Sigmoid colon (tissue), 6 donors: ENCODE measurements at regions not wholly inside any gene's neighbourhood (a gene's known extent, or its start where the extent isn't known, plus 50 kb on each side); places are given as distances from the start of the nearest gene placed in this dataset.

Experiments used
- DNase-seq: peaks from one replicate; pipeline ENCODE4 v3.0.0-alpha.2; 2019
- H3K27ac ChIP-seq, 4 donors: fragments of 200-600 bp; sonication (generic); one replicate each; pipeline ENCODE4 v1.5.1; 2016 to 2019; ENCODE audit warnings: mild to moderate bottlenecking in 1 of 4
- H3K27me3 ChIP-seq, 3 donors: fragments of 200-600 bp; sonication (generic); one replicate each; pipeline ENCODE4 v1.5.1; 2019; ENCODE audit warnings: mild to moderate bottlenecking in 1 of 3
- H3K36me3 ChIP-seq, 4 donors: fragments of 200-600 bp; sonication (generic); one replicate each; pipeline ENCODE4 v1.5.1; 2016 to 2019
- H3K4me1 ChIP-seq, 4 donors: fragments of 200-600 bp; sonication (generic); one replicate each; pipeline ENCODE4 v1.5.1; 2017 to 2019
- H3K4me3 ChIP-seq, 4 donors: fragments of 200-600 bp; sonication (generic); one replicate each; pipeline ENCODE4 v1.5.1; 2017 to 2019; ENCODE audit warnings: mild to moderate bottlenecking in 2 of 4, moderate library complexity in 1 of 4
- H3K9me3 ChIP-seq, 4 donors: fragments of 200-600 bp in 3 of 4; sonication (generic) in 3 of 4; one replicate each; pipeline versions ENCODE4 v1.5.1 to v1.6.1; 2013 to 2019
- EP300 ChIP-seq, 4 donors: sonication (generic); formaldehyde crosslinking; IDR thresholded peaks; one replicate each; pipeline ENCODE4 v1.6.1; 2017; ENCODE audit warnings: antibody characterized with exemption in 4 of 4
- POLR2A ChIP-seq, 2 donors: fragments of 450-650 bp; IDR thresholded peaks; one replicate each; pipeline ENCODE4 v1.6.1; 2016; ENCODE audit warnings: antibody characterized with exemption in 2 of 2, mild to moderate bottlenecking in 2 of 2, moderate library complexity in 2 of 2
- POLR2AphosphoS5 ChIP-seq, 4 donors: sonication (generic); formaldehyde crosslinking; IDR thresholded peaks; one replicate each; pipeline ENCODE4 v1.6.1; 2017; ENCODE audit warnings: antibody characterized with exemption in 4 of 4
- WGBS, 2 donors: extraction: QIAGEN DNeasy Blood & Tissue Kit; methylation state at CpG; one replicate each; pipeline ENCODE4 v1.1.7; 2013; 5-methylcytosine and 5-hydroxymethylcytosine counted together
- intact Hi-C: fragments of 100-400 bp; cut with DNase I; formaldehyde crosslinking; loops from one replicate; pipeline ENCODE4 v1.15.1; 2023
- TF ChIP-seq, protein P1 (sequence below), 4 experiments: fragments of 450-650 bp in 3 of 4; fragments of 200-600 bp in 1 of 4; IDR thresholded peaks; one replicate each; pipeline ENCODE4 v1.5.1; 2016 to 2019; ENCODE audit warnings: antibody characterized with exemption in 4 of 4, mild to moderate bottlenecking in 3 of 4, moderate library complexity in 2 of 4
- donor health status: healthy with polysubstance abuse.
- donor health status: healthy.

DNA sequence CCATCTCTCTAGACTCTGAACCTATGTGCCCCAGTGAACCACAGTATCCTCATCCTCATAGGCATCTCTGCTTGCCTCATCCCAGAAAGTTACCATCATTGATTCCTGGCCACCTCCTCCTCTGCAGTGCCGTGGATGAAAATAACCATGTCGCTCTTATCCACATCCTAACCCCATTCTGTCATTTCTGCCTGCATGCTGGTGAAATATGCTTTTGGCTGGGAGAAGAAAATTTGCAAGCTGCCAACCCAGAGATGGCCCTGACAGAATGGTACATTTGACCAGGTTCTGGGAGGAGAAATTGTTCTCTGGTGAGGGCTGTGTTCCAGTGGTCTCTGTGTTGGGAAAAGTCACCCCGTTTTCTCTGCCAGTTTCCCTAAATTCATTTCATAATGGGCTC, 149.7 kb downstream of the NMUR2 start:
- Histone ChIP-seq H3K4me3 (no peak overlapping the region), H3K36me3 (no peaks in the 10 kb centered on the region), H3K27ac (no peak overlapping the region), H3K27me3 (no peaks in the 10 kb centered on the region), H3K9me3 (no peaks in the 10 kb centered on the region), H3K4me1 (no peaks in the 10 kb centered on the region)
- intact Hi-C loops: no loop called here
- WGBS, 2 donors: 65 to 87% methylated on average over 3 of the region's 3 CpGs
- no peak for TF ChIP-seq EP300 (IDR thresholded peaks at IDR 0.05)
- TF ChIP-seq POLR2A (IDR thresholded peaks at IDR 0.05): no peak
- TF ChIP-seq, protein P1, sequence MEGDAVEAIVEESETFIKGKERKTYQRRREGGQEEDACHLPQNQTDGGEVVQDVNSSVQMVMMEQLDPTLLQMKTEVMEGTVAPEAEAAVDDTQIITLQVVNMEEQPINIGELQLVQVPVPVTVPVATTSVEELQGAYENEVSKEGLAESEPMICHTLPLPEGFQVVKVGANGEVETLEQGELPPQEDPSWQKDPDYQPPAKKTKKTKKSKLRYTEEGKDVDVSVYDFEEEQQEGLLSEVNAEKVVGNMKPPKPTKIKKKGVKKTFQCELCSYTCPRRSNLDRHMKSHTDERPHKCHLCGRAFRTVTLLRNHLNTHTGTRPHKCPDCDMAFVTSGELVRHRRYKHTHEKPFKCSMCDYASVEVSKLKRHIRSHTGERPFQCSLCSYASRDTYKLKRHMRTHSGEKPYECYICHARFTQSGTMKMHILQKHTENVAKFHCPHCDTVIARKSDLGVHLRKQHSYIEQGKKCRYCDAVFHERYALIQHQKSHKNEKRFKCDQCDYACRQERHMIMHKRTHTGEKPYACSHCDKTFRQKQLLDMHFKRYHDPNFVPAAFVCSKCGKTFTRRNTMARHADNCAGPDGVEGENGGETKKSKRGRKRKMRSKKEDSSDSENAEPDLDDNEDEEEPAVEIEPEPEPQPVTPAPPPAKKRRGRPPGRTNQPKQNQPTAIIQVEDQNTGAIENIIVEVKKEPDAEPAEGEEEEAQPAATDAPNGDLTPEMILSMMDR (IDR thresholded peaks at IDR 0.05): no peak
- no peak for TF ChIP-seq POLR2AphosphoS5 (IDR thresholded peaks at IDR 0.05)
- no peak for DNase-seq

- no peak overlapping the region for H3K27ac ChIP-seq
- intact Hi-C loops: no loop called here
Observed at GRCh38 chr5:152247850-152248385, 157.2 kb downstream of the NMUR2 start.

DNA sequence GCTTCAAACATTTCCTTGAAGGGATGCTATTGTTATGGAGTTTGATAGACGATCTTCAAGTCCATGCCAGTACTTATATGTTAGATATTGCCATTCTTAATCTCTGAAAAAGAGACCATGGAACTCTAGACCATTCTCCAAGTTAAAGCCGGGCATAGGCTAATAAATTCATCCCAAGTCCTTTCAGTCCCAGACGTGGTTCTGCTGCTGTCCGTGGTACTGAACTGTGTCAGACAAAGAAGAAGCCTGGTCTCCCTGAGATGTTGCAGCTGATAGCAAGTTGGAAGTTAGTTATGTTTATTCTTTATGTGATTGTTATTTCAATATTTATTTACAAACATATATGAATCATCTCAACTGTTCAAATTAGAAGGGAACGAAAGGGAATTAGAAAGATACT, 158.7 kb downstream of the NMUR2 start:
- no peak overlapping the region for H3K27ac ChIP-seq
- H3K4me1 ChIP-seq: no peaks in the 10 kb centered on the region
- TF ChIP-seq POLR2AphosphoS5 (IDR thresholded peaks at IDR 0.05): no peak
- TF ChIP-seq POLR2A (IDR thresholded peaks at IDR 0.05): no peak
- TF ChIP-seq, protein P1 (IDR thresholded peaks at IDR 0.05): no peak
- TF ChIP-seq EP300 (IDR thresholded peaks at IDR 0.05): no peak
- 23 to 25% methylated on average over 5 of the region's 5 CpGs for WGBS, 2 donors
- intact Hi-C loops: no loop called here
- peaks cover 0 to 3% (median 0%) of the 10 kb centered on the region in 4 donors for H3K9me3 ChIP-seq
- no peak for DNase-seq
- no peak overlapping the region for H3K4me3 ChIP-seq
- H3K27me3 ChIP-seq: no peaks in the 10 kb centered on the region
- no peaks in the 10 kb centered on the region for H3K36me3 ChIP-seq

More at GRCh38 chr5:152247850-152248385, 157.2 kb downstream of the NMUR2 start:
- WGBS, 2 donors: 83 to 85% methylated on average over 2 of the region's 2 CpGs
- no peak overlapping the region for H3K4me3 ChIP-seq
- H3K4me1 ChIP-seq: no peaks in the 10 kb centered on the region
- no peak for TF ChIP-seq POLR2AphosphoS5 (IDR thresholded peaks at IDR 0.05)
- H3K9me3 ChIP-seq: peaks cover 0 to 3% (median 0%) of the 10 kb centered on the region in 4 donors
- H3K27me3 ChIP-seq: no peaks in the 10 kb centered on the region
- H3K36me3 ChIP-seq: no peaks in the 10 kb centered on the region
- no peak for DNase-seq

DNA sequence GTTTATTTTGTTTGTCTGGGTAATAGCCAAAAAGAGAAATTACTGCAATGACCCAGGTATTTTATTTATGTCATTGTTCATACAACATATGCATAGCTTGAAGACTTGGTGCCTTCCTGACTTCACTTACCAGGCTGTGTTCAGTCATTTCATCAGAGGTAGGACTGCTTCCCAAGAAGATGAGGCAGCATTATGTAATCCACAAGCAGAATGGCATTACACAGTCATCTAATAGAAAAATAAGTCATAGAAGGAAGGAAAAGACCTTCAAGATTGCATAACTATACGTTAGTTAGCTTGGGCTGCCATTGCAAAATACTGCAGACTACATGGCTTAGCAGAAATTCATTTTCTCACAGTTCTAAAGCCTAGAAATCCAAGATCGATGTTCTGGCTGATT, 167.5 kb downstream of the NMUR2 start:
- Histone ChIP-seq H3K9me3 (peaks cover 0 to 2% (median 0%) of the 10 kb centered on the region in 4 donors), H3K4me1 (no peaks in the 10 kb centered on the region), H3K27me3 (no peaks in the 10 kb centered on the region), H3K27ac (no peak overlapping the region), H3K4me3 (no peak overlapping the region), H3K36me3 (no peaks in the 10 kb centered on the region)
- TF ChIP-seq, protein P1 (IDR thresholded peaks at IDR 0.05): no peak
- TF ChIP-seq POLR2AphosphoS5 (IDR thresholded peaks at IDR 0.05) (no peak), POLR2A (IDR thresholded peaks at IDR 0.05) (no peak), EP300 (IDR thresholded peaks at IDR 0.05) (no peak)
- intact Hi-C loops: no loop called here
- 54 to 64% methylated on average over 2 of the region's 2 CpGs for WGBS, 2 donors
- DNase-seq: no peak

GRCh38 chr5:152226191-152226590, 178.9 kb downstream of the NMUR2 start:
- WGBS, 2 donors: 62 to 75% methylated on average over 7 of the region's 7 CpGs
- TF ChIP-seq POLR2A (IDR thresholded peaks at IDR 0.05) (no peak), POLR2AphosphoS5 (IDR thresholded peaks at IDR 0.05) (no peak), EP300 (IDR thresholded peaks at IDR 0.05) (no peak)
- TF ChIP-seq, protein P1 (IDR thresholded peaks at IDR 0.05): no peak
- Histone ChIP-seq H3K4me3 (no peak overlapping the region), H3K4me1 (no peaks in the 10 kb centered on the region), H3K36me3 (no peaks in the 10 kb centered on the region), H3K27ac (no peak overlapping the region), H3K27me3 (no peaks in the 10 kb centered on the region), H3K9me3 (no peaks in the 10 kb centered on the region)
- intact Hi-C loops: no loop called here
- DNase-seq: no peak
